ENCODE measurements at regions not wholly inside any gene's neighbourhood (a gene's known extent, or its start where the extent isn't known, plus 50 kb on each side); places are given as distances from the start of the nearest gene placed in this dataset.

DNA sequence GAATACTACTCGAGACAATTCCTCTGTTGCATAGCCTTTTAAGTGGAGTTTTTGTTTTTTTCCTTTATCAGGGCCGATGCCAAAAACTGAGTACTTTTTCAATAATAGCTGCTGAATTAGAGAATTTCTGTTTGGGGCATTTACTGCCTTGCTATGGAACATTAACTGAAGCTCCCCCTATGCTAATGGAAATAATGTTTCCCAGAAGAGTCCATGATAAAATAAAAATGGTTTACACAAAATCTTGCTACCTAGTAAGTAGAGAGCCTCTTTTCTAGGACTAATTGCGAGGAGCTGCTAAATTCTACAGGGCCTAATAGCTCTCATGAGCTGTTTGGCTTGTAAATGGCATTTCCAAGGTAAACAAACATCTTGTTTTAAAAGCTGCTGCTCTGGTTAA lies 128.2 kb upstream of the MYO10 start (continued):
- TF ChIP-seq, protein P1, sequence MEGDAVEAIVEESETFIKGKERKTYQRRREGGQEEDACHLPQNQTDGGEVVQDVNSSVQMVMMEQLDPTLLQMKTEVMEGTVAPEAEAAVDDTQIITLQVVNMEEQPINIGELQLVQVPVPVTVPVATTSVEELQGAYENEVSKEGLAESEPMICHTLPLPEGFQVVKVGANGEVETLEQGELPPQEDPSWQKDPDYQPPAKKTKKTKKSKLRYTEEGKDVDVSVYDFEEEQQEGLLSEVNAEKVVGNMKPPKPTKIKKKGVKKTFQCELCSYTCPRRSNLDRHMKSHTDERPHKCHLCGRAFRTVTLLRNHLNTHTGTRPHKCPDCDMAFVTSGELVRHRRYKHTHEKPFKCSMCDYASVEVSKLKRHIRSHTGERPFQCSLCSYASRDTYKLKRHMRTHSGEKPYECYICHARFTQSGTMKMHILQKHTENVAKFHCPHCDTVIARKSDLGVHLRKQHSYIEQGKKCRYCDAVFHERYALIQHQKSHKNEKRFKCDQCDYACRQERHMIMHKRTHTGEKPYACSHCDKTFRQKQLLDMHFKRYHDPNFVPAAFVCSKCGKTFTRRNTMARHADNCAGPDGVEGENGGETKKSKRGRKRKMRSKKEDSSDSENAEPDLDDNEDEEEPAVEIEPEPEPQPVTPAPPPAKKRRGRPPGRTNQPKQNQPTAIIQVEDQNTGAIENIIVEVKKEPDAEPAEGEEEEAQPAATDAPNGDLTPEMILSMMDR (IDR thresholded peaks at IDR 0.05; ENCODE audit: control extremely low read depth in 1 of 3, insufficient read depth in 1 of 3, low read depth in 1 of 3, low read length in 3 of 3): no peak
- TF ChIP-seq EZH2 (IDR thresholded peaks at IDR 0.05; ENCODE audit: low read depth, low read length, severe bottlenecking): no peak

All from H1 (cell line).